ENCODE measurements at regions not wholly inside any gene's neighbourhood (a gene's known extent, or its start where the extent isn't known, plus 50 kb on each side); places are given as distances from the start of the nearest gene placed in this dataset.

- H3K4me3 ChIP-seq (ENCODE audit: insufficient read length, low read depth), result no peak overlapping the region
- no peak for TF ChIP-seq YY1 (IDR thresholded peaks at IDR 0.05; ENCODE audit: insufficient read depth, insufficient read length)
- TF ChIP-seq ZNF274 (IDR thresholded peaks at IDR 0.05; ENCODE audit: low read depth, low read length), result no peak
- TF ChIP-seq SUZ12 (IDR thresholded peaks at IDR 0.05; ENCODE audit: extremely low read depth, insufficient read depth, insufficient read length), result no peak
Observed at GRCh38 chr2:134122610-134123009, 131.3 kb upstream of the MGAT5 start.

DNA sequence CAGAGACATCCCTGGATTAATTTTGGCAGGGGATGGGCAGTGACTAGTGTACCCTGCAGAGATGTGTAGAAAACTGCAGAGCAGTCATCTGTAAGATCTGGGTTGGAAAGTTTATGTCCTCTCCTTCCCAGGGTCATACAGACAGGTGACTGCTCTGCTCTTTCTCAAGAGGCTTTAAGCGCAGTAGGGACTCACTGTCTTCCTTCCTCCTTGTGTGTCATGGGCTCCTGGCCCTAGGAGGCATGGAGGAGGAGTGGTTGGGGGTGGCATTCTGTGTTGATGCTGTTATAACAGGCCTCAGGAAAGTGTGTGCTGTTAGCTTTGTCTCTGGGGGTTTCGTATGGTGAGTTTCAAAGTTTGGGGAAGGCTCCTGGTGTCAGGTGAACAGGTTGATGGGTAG is 130.5 kb upstream of the MGAT5 start:
- TF ChIP-seq ZNF274 (IDR thresholded peaks at IDR 0.05; ENCODE audit: low read depth, low read length) (no peak), SUZ12 (IDR thresholded peaks at IDR 0.05; ENCODE audit: extremely low read depth, insufficient read depth, insufficient read length) (no peak), YY1 (IDR thresholded peaks at IDR 0.05; ENCODE audit: insufficient read depth, insufficient read length) (no peak)

More at GRCh38 chr2:134122610-134123009, 131.3 kb upstream of the MGAT5 start:
- no peaks in the 10 kb centered on the region; the same call in 1 of the 2 replicates for H3K9me3 ChIP-seq (ENCODE audit: insufficient read depth, low read length)
- peaks cover 10% of the 10 kb centered on the region for H3K36me3 ChIP-seq (ENCODE audit: insufficient read depth, insufficient read length, low read length)
- H3K4me1 ChIP-seq (ENCODE audit: insufficient read depth, insufficient read length), result no peaks in the 10 kb centered on the region
- no peak for DNase-seq (ENCODE audit: low read depth, low spot score)
- no peak overlapping the region for H3K9ac ChIP-seq (ENCODE audit: insufficient read length, low read depth)
- peaks cover 13% of the 10 kb centered on the region for H3K27me3 ChIP-seq (ENCODE audit: insufficient read depth, insufficient read length)

DNA sequence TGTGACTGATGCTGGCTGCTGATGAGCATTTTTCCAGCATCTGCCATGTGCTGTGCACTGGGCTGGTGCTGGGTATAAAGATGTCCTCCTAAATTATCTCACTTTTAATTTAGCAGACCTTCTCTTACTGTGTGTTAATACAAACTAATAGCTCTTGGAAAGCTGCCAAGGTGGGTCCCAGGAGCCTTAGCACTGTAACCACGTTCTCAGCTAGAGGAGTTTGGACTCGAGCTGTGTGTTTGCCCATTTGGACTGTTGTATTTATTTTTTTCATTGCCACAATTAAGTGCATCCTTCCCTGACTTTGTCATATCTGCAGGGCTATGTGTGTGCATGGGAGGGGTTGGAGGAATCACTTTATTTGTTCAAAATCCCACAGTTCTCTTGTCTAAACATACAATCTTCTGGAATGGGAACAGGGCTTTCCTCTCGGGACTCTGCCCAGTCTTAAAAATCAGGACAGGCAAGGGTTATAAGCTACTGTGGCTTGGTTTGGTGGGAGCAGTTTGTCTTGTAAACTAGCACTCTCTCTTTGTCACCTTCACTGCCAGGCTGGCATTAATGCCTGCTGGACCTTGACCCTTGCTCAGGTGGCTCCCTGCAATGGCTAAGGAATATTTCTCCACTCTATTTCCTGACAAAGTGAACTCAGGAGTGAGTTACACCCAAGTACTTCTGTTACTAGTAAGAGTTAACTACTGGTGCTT is 129.7 kb upstream of the MGAT5 start:
- H3K9me3 ChIP-seq (ENCODE audit: insufficient read depth, low read length), result peaks cover 9% of the 10 kb centered on the region
- no peak for TF ChIP-seq YY1 (IDR thresholded peaks at IDR 0.05; ENCODE audit: insufficient read depth, insufficient read length)
- no peak for TF ChIP-seq SUZ12 (IDR thresholded peaks at IDR 0.05; ENCODE audit: extremely low read depth, insufficient read depth, insufficient read length)
- TF ChIP-seq ZNF274 (IDR thresholded peaks at IDR 0.05; ENCODE audit: low read depth, low read length), result no peak
- DNase-seq (ENCODE audit: low read depth, low spot score), result no peak
- H3K9ac ChIP-seq (ENCODE audit: insufficient read length, low read depth), result no peak overlapping the region
- peaks cover 11% of the 10 kb centered on the region for H3K36me3 ChIP-seq (ENCODE audit: insufficient read depth, insufficient read length, low read length)
- H3K4me3 ChIP-seq (ENCODE audit: insufficient read length, low read depth), result no peak overlapping the region
- H3K4me1 ChIP-seq (ENCODE audit: insufficient read depth, insufficient read length), result no peaks in the 10 kb centered on the region
- peaks cover 5% of the 10 kb centered on the region for H3K27me3 ChIP-seq (ENCODE audit: insufficient read depth, insufficient read length)

More for the DNA sequence above, 130.5 kb upstream of the MGAT5 start:
- H3K4me3 ChIP-seq (ENCODE audit: insufficient read length, low read depth), result no peak overlapping the region
- H3K9me3 ChIP-seq (ENCODE audit: insufficient read depth, low read length), result peaks cover under 1% of the 10 kb centered on the region; the same call in 1 of the 2 replicates
- peaks cover 13% of the 10 kb centered on the region for H3K27me3 ChIP-seq (ENCODE audit: insufficient read depth, insufficient read length)
- no peak overlapping the region for H3K9ac ChIP-seq (ENCODE audit: insufficient read length, low read depth)
- H3K4me1 ChIP-seq (ENCODE audit: insufficient read depth, insufficient read length), result no peaks in the 10 kb centered on the region
- no peak for DNase-seq (ENCODE audit: low read depth, low spot score)
- H3K36me3 ChIP-seq (ENCODE audit: insufficient read depth, insufficient read length, low read length), result peaks cover 11% of the 10 kb centered on the region

GRCh38 chr2:134127496-134127895 is 126.4 kb upstream of the MGAT5 start:
- H3K36me3 ChIP-seq (ENCODE audit: insufficient read depth, insufficient read length, low read length), result peaks cover 18% of the 10 kb centered on the region
- H3K9me3 ChIP-seq (ENCODE audit: insufficient read depth, low read length), result peaks cover 39% of the 10 kb centered on the region
- no peak for TF ChIP-seq ZNF274 (IDR thresholded peaks at IDR 0.05; ENCODE audit: low read depth, low read length)
- no peak for TF ChIP-seq YY1 (IDR thresholded peaks at IDR 0.05; ENCODE audit: insufficient read depth, insufficient read length)
- TF ChIP-seq SUZ12 (IDR thresholded peaks at IDR 0.05; ENCODE audit: extremely low read depth, insufficient read depth, insufficient read length), result no peak
- H3K4me1 ChIP-seq (ENCODE audit: insufficient read depth, insufficient read length), result no peaks in the 10 kb centered on the region
- no peak for DNase-seq (ENCODE audit: low read depth, low spot score)
- H3K4me3 ChIP-seq (ENCODE audit: insufficient read length, low read depth), result no peak overlapping the region
- no peaks in the 10 kb centered on the region for H3K27me3 ChIP-seq (ENCODE audit: insufficient read depth, insufficient read length)
- no peak overlapping the region for H3K9ac ChIP-seq (ENCODE audit: insufficient read length, low read depth)

DNA sequence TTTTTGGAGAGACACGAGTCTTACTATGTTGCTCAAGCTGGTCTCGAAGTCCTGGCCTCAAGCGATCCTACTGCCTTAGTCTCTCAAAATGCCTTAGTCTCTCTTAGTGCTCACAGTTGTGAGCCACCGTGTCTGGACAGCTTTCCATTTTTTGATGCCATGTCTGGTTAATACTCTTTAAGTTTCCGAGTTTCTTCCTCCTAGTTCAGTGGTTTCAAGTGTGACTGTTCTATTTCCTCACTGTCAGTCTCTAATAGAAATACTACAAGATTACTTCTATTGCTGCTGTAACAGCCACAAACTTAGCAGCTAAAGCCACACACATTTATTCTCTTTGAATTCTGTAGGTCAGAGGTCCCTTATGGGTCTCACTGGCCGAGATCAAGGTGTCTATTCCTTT is 125.1 kb upstream of the MGAT5 start:
- TF ChIP-seq ZNF274 (IDR thresholded peaks at IDR 0.05; ENCODE audit: low read depth, low read length), result no peak
- no peak for TF ChIP-seq YY1 (IDR thresholded peaks at IDR 0.05; ENCODE audit: insufficient read depth, insufficient read length)
- TF ChIP-seq SUZ12 (IDR thresholded peaks at IDR 0.05; ENCODE audit: extremely low read depth, insufficient read depth, insufficient read length), result no peak
- H3K9ac ChIP-seq (ENCODE audit: insufficient read length, low read depth), result no peak overlapping the region
- H3K9me3 ChIP-seq (ENCODE audit: insufficient read depth, low read length), result peaks cover 40% of the 10 kb centered on the region
- no peaks in the 10 kb centered on the region for H3K27me3 ChIP-seq (ENCODE audit: insufficient read depth, insufficient read length)
- no peak overlapping the region for H3K4me3 ChIP-seq (ENCODE audit: insufficient read length, low read depth)
- no peaks in the 10 kb centered on the region for H3K4me1 ChIP-seq (ENCODE audit: insufficient read depth, insufficient read length)
- H3K36me3 ChIP-seq (ENCODE audit: insufficient read depth, insufficient read length, low read length), result peaks cover 18% of the 10 kb centered on the region
- no peak for DNase-seq (ENCODE audit: low read depth, low spot score)

DNA sequence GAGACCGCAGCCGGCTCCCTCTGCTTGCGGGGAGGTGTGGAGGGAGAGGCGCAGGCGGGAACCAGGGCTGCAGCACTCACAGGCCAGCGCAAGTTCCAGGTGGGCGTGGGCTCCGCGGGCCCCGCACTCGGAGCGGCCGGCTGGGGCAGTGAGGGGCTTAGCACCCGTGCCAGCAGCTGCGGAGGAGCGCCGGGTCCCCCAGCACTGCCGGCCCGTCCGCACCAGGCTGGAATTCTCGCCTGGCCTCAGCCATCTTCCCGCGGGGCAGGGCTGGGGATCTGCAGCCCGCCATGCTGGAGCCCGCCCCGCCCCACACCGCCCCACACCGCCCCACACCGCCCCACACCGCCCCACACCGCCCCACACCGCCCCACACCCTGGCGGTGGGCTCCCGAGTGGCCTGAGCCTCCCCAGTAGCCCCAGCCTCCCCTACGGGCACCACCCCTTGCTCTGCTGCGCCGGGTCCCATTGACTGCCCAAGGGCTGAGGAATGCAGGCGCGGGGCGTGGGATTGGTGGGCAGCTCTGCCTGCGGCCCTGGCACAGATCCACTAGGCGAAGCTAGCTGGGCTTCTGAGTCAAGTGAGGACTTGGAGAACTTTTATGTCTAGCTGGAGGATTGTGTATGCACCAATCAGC is 123.9 kb upstream of the MGAT5 start:
- TF ChIP-seq YY1 (IDR thresholded peaks at IDR 0.05; ENCODE audit: insufficient read depth, insufficient read length) (no peak), ZNF274 (IDR thresholded peaks at IDR 0.05; ENCODE audit: low read depth, low read length) (no peak), SUZ12 (IDR thresholded peaks at IDR 0.05; ENCODE audit: extremely low read depth, insufficient read depth, insufficient read length) (no peak)
- Histone ChIP-seq H3K27me3 (ENCODE audit: insufficient read depth, insufficient read length) (no peaks in the 10 kb centered on the region), H3K9me3 (ENCODE audit: insufficient read depth, low read length) (peaks cover 40% of the 10 kb centered on the region), H3K4me1 (ENCODE audit: insufficient read depth, insufficient read length) (no peaks in the 10 kb centered on the region), H3K4me3 (ENCODE audit: insufficient read length, low read depth) (no peak overlapping the region), H3K9ac (ENCODE audit: insufficient read length, low read depth) (no peak overlapping the region), H3K36me3 (ENCODE audit: insufficient read depth, insufficient read length, low read length) (peaks cover 18% of the 10 kb centered on the region)
- DNase-seq (ENCODE audit: low read depth, low spot score), result no peak
